ENCODE measurements at regions not wholly inside any gene's neighbourhood (a gene's known extent, or its start where the extent isn't known, plus 50 kb on each side); places are given as distances from the start of the nearest gene placed in this dataset.

GRCh38 chr2:221350616-221351015 lies 221.5 kb downstream of the EPHA4 start:
- TF ChIP-seq CTCF (IDR thresholded peaks at IDR 0.05) (no peak), POLR2A (IDR thresholded peaks at IDR 0.05) (no peak)
